ENCODE measurements at regions not wholly inside any gene's neighbourhood (a gene's known extent, or its start where the extent isn't known, plus 50 kb on each side); places are given as distances from the start of the nearest gene placed in this dataset.

GRCh38 chr5:154653764-154654485 is 101.3 kb upstream of the LARP1 start (continued):
- TF ChIP-seq, protein P1, sequence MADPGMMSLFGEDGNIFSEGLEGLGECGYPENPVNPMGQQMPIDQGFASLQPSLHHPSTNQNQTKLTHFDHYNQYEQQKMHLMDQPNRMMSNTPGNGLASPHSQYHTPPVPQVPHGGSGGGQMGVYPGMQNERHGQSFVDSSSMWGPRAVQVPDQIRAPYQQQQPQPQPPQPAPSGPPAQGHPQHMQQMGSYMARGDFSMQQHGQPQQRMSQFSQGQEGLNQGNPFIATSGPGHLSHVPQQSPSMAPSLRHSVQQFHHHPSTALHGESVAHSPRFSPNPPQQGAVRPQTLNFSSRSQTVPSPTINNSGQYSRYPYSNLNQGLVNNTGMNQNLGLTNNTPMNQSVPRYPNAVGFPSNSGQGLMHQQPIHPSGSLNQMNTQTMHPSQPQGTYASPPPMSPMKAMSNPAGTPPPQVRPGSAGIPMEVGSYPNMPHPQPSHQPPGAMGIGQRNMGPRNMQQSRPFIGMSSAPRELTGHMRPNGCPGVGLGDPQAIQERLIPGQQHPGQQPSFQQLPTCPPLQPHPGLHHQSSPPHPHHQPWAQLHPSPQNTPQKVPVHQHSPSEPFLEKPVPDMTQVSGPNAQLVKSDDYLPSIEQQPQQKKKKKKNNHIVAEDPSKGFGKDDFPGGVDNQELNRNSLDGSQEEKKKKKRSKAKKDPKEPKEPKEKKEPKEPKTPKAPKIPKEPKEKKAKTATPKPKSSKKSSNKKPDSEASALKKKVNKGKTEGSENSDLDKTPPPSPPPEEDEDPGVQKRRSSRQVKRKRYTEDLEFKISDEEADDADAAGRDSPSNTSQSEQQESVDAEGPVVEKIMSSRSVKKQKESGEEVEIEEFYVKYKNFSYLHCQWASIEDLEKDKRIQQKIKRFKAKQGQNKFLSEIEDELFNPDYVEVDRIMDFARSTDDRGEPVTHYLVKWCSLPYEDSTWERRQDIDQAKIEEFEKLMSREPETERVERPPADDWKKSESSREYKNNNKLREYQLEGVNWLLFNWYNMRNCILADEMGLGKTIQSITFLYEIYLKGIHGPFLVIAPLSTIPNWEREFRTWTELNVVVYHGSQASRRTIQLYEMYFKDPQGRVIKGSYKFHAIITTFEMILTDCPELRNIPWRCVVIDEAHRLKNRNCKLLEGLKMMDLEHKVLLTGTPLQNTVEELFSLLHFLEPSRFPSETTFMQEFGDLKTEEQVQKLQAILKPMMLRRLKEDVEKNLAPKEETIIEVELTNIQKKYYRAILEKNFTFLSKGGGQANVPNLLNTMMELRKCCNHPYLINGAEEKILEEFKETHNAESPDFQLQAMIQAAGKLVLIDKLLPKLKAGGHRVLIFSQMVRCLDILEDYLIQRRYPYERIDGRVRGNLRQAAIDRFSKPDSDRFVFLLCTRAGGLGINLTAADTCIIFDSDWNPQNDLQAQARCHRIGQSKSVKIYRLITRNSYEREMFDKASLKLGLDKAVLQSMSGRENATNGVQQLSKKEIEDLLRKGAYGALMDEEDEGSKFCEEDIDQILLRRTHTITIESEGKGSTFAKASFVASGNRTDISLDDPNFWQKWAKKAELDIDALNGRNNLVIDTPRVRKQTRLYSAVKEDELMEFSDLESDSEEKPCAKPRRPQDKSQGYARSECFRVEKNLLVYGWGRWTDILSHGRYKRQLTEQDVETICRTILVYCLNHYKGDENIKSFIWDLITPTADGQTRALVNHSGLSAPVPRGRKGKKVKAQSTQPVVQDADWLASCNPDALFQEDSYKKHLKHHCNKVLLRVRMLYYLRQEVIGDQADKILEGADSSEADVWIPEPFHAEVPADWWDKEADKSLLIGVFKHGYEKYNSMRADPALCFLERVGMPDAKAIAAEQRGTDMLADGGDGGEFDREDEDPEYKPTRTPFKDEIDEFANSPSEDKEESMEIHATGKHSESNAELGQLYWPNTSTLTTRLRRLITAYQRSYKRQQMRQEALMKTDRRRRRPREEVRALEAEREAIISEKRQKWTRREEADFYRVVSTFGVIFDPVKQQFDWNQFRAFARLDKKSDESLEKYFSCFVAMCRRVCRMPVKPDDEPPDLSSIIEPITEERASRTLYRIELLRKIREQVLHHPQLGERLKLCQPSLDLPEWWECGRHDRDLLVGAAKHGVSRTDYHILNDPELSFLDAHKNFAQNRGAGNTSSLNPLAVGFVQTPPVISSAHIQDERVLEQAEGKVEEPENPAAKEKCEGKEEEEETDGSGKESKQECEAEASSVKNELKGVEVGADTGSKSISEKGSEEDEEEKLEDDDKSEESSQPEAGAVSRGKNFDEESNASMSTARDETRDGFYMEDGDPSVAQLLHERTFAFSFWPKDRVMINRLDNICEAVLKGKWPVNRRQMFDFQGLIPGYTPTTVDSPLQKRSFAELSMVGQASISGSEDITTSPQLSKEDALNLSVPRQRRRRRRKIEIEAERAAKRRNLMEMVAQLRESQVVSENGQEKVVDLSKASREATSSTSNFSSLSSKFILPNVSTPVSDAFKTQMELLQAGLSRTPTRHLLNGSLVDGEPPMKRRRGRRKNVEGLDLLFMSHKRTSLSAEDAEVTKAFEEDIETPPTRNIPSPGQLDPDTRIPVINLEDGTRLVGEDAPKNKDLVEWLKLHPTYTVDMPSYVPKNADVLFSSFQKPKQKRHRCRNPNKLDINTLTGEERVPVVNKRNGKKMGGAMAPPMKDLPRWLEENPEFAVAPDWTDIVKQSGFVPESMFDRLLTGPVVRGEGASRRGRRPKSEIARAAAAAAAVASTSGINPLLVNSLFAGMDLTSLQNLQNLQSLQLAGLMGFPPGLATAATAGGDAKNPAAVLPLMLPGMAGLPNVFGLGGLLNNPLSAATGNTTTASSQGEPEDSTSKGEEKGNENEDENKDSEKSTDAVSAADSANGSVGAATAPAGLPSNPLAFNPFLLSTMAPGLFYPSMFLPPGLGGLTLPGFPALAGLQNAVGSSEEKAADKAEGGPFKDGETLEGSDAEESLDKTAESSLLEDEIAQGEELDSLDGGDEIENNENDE (IDR thresholded peaks at IDR 0.05; ENCODE audit: insufficient replicate concordance, low read length) = no peak
- TF ChIP-seq MAFK (IDR thresholded peaks at IDR 0.05; ENCODE audit: low read depth, low read length) (no peak), BCL11A (IDR thresholded peaks at IDR 0.05; ENCODE audit: low read depth in 2 of 2, low read length in 2 of 2) (no peak), SIX5 (IDR thresholded peaks at IDR 0.05; ENCODE audit: low read depth, low read length) (no peak), HDAC2 (IDR thresholded peaks at IDR 0.05; ENCODE audit: borderline replicate concordance in 1 of 2, low read depth in 2 of 2, low read length in 2 of 2) (no peak), SIN3A (conservative IDR thresholded peaks at IDR 0.05 in 1 of 2, IDR thresholded peaks at IDR 0.05 in 1 of 2; ENCODE audit: low read depth in 1 of 2, low read length in 2 of 2) (no peak), KDM4A (IDR thresholded peaks at IDR 0.05; ENCODE audit: low read depth, low read length, severe bottlenecking) (no peak)
